Osteoblast (primary cell): ENCODE measurements at regions not wholly inside any gene's neighbourhood (a gene's known extent, or its start where the extent isn't known, plus 50 kb on each side); places are given as distances from the start of the nearest gene placed in this dataset.

Experiments used
- DNase-seq: peaks from one replicate; pipeline ENCODE4 v3.0.0; 2011; ENCODE audit warnings: low spot score, mixed read lengths; ENCODE audit not compliant: insufficient read length; ENCODE audit errors: missing footprints
- H2AFZ ChIP-seq: 2 replicates; pipeline ENCODE4 v1.6.0; 2011; ENCODE audit warnings: mild to moderate bottlenecking, low read length
- H3K27ac ChIP-seq: 2 replicates; pipeline ENCODE4 v1.5.1; 2011; ENCODE audit warnings: mild to moderate bottlenecking, low read depth, low read length, moderate library complexity
- H3K27me3 ChIP-seq: 2 replicates; pipeline ENCODE4 v1.6.0; 2012; ENCODE audit warnings: mild to moderate bottlenecking, control low read depth, inconsistent platforms, low read length, moderate library complexity; ENCODE audit not compliant: insufficient read depth
- H3K36me3 ChIP-seq: 2 replicates; pipeline ENCODE4 v1.5.1; 2011; ENCODE audit warnings: mild to moderate bottlenecking, low read length, control low read depth, moderate library complexity; ENCODE audit not compliant: insufficient read depth
- H3K4me1 ChIP-seq: 2 replicates; pipeline ENCODE4 v1.5.1; 2011; ENCODE audit warnings: mild to moderate bottlenecking, low read length, control low read depth, moderate library complexity; ENCODE audit not compliant: insufficient read depth
- H3K4me2 ChIP-seq: 2 replicates; pipeline ENCODE4 v1.6.0; 2011; ENCODE audit warnings: mild to moderate bottlenecking, low read length; ENCODE audit not compliant: insufficient read depth
- H3K4me3 ChIP-seq: fragments of 200-600 bp; sonication (generic); 3 replicates; pipeline ENCODE4 v1.5.1; 2012; ENCODE audit warnings: mild to moderate bottlenecking, low read length, inconsistent platforms; ENCODE audit not compliant: insufficient read depth
- H3K79me2 ChIP-seq: 2 replicates; pipeline ENCODE4 v1.6.0; 2012; ENCODE audit warnings: mild to moderate bottlenecking, low read length, control low read depth, inconsistent platforms; ENCODE audit not compliant: insufficient read depth
- H3K9me3 ChIP-seq: 2 replicates; pipeline ENCODE4 v1.5.1; 2011; ENCODE audit warnings: low read depth, low read length, control low read depth
- H4K20me1 ChIP-seq: 2 replicates; pipeline ENCODE4 v1.6.0; 2012; ENCODE audit warnings: mild to moderate bottlenecking, low read length, control low read depth; ENCODE audit not compliant: insufficient read depth
- TF ChIP-seq, protein P1 (sequence below): IDR thresholded peaks from 2 replicates; pipeline ENCODE4 v1.5.1; 2011; ENCODE audit warnings: mild to moderate bottlenecking, low read depth, low read length, moderate library complexity; ENCODE audit errors: extremely low read depth

DNA sequence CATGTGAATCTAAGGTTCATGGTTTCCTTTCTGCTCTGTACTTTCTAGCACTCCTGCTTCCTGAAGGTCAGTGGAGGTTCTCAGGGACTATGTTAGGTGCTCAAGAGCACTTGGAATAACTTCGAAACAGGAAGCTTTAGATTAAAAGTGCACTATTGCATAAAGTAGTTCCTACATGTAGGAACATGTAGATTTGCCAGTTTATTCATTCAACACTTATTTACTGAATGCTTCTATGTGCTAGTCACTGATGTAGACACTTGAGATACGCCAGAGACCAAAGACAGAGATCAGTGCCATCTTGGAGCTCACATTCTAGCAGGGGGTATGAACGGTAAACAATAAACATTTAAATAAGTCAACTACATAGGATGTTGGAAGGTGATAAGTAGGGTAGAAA, 87.7 kb downstream of the DHRS2 start:
- Histone ChIP-seq H3K4me3 (no peak overlapping the region), H3K36me3 (no peaks in the 10 kb centered on the region), H3K9me3 (no peaks in the 10 kb centered on the region), H2AFZ (no peak overlapping the region), H3K27ac (no peak overlapping the region), H3K4me1 (no peaks in the 10 kb centered on the region), H3K79me2 (no peaks in the 10 kb centered on the region), H3K27me3 (no peaks in the 10 kb centered on the region), H4K20me1 (no peaks in the 10 kb centered on the region), H3K4me2 (no peak overlapping the region)
- TF ChIP-seq, protein P1, sequence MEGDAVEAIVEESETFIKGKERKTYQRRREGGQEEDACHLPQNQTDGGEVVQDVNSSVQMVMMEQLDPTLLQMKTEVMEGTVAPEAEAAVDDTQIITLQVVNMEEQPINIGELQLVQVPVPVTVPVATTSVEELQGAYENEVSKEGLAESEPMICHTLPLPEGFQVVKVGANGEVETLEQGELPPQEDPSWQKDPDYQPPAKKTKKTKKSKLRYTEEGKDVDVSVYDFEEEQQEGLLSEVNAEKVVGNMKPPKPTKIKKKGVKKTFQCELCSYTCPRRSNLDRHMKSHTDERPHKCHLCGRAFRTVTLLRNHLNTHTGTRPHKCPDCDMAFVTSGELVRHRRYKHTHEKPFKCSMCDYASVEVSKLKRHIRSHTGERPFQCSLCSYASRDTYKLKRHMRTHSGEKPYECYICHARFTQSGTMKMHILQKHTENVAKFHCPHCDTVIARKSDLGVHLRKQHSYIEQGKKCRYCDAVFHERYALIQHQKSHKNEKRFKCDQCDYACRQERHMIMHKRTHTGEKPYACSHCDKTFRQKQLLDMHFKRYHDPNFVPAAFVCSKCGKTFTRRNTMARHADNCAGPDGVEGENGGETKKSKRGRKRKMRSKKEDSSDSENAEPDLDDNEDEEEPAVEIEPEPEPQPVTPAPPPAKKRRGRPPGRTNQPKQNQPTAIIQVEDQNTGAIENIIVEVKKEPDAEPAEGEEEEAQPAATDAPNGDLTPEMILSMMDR: no peak
- no peak for DNase-seq

- H4K20me1 ChIP-seq: no peaks in the 10 kb centered on the region
- H3K36me3 ChIP-seq: no peaks in the 10 kb centered on the region
- no peak for DNase-seq
- no peaks in the 10 kb centered on the region for H3K4me1 ChIP-seq
- no peak overlapping the region for H2AFZ ChIP-seq
- no peak overlapping the region for H3K4me3 ChIP-seq
- no peaks in the 10 kb centered on the region for H3K79me2 ChIP-seq
- no peaks in the 10 kb centered on the region for H3K27me3 ChIP-seq
- no peak overlapping the region for H3K4me2 ChIP-seq
- no peaks in the 10 kb centered on the region for H3K9me3 ChIP-seq
- TF ChIP-seq, protein P1: no peak
- no peak overlapping the region for H3K27ac ChIP-seq
Measured at GRCh38 chr14:23725528-23725927, 89.4 kb downstream of the DHRS2 start.

GRCh38 chr14:23725980-23726710, 90.0 kb downstream of the DHRS2 start:
- Histone ChIP-seq H3K36me3 (no peaks in the 10 kb centered on the region), H3K79me2 (no peaks in the 10 kb centered on the region), H3K4me3 (no peak overlapping the region), H4K20me1 (no peaks in the 10 kb centered on the region), H3K4me1 (no peaks in the 10 kb centered on the region), H3K27ac (no peak overlapping the region), H3K4me2 (no peak overlapping the region), H3K27me3 (no peaks in the 10 kb centered on the region), H3K9me3 (no peaks in the 10 kb centered on the region), H2AFZ (no peak overlapping the region)
- TF ChIP-seq, protein P1: no peak
- DNase-seq: no peak

GRCh38 chr14:23727566-23728335, 91.6 kb downstream of the DHRS2 start:
- peak; percentile 94 for DNase-seq

More at GRCh38 chr14:23727566-23728335, 91.6 kb downstream of the DHRS2 start:
- Histone ChIP-seq H3K4me3 (no peak overlapping the region), H3K4me1 (no peaks in the 10 kb centered on the region), H2AFZ (no peak overlapping the region), H3K27ac (no peak overlapping the region), H3K4me2 (no peak overlapping the region), H3K79me2 (no peaks in the 10 kb centered on the region), H3K9me3 (no peaks in the 10 kb centered on the region), H4K20me1 (no peaks in the 10 kb centered on the region), H3K27me3 (no peaks in the 10 kb centered on the region), H3K36me3 (no peaks in the 10 kb centered on the region)
- TF ChIP-seq, protein P1: peak; percentile 56
